HEK293T (cell line): ENCODE measurements at regions not wholly inside any gene's neighbourhood (a gene's known extent, or its start where the extent isn't known, plus 50 kb on each side); places are given as distances from the start of the nearest gene placed in this dataset.
"Not testable (repeated sequence)": the region's sequence is repeated elsewhere in the genome, so short reads cannot be mapped to it uniquely, and the experiment has no call there.

Source experiments
- CTCF ChIA-PET: fragments of 350-600 bp; formaldehyde crosslinking; extraction: SDS; loops from one replicate; lab custom pipeline; 2021; ENCODE audit warnings: antibody characterized with exemption, inconsistent platforms; lab: Yijun Ruan, JAX
- POLR2A ChIA-PET: fragments of 350-600 bp; formaldehyde crosslinking; extraction: SDS; loops from one replicate; lab custom pipeline; 2020; ENCODE audit warnings: antibody characterized with exemption, inconsistent platforms; lab: Yijun Ruan, JAX
- DNase-seq: peaks from one replicate; pipeline ENCODE4 v3.0.0; 2012; ENCODE audit warnings: mixed read lengths; ENCODE audit errors: extremely low spot score
- ARNT ChIP-seq: fragments of 450-650 bp; IDR thresholded peaks from 2 replicates; pipeline ENCODE4 v1.6.1; 2017; ENCODE audit warnings: mild to moderate bottlenecking
- BHLHE40 ChIP-seq: fragments of 450-650 bp; IDR thresholded peaks from 2 replicates; pipeline ENCODE4 v1.6.1; 2016; ENCODE audit warnings: mild to moderate bottlenecking, moderate library complexity, borderline replicate concordance
- CTBP1 ChIP-seq: fragments of 450-650 bp; IDR thresholded peaks from 2 replicates; pipeline ENCODE4 v1.6.1; 2016; ENCODE audit warnings: borderline replicate concordance
- ELF4 ChIP-seq: fragments of 450-650 bp; IDR thresholded peaks from 2 replicates; pipeline ENCODE4 v1.6.1; 2017; ENCODE audit warnings: antibody characterized with exemption
- FOXA1 ChIP-seq: fragments of 450-650 bp; IDR thresholded peaks from 2 replicates; pipeline ENCODE4 v1.6.1; 2016; ENCODE audit warnings: mild to moderate bottlenecking
- FOXK2 ChIP-seq: fragments of 450-650 bp; IDR thresholded peaks from 2 replicates; pipeline ENCODE4 v1.6.1; 2016; ENCODE audit warnings: mild to moderate bottlenecking
- FOXM1 ChIP-seq: fragments of 450-650 bp; IDR thresholded peaks from 2 replicates; pipeline ENCODE4 v1.6.1; 2017; ENCODE audit warnings: mild to moderate bottlenecking, borderline replicate concordance
- HDGF ChIP-seq: fragments of 450-650 bp; IDR thresholded peaks from 2 replicates; pipeline ENCODE4 v1.6.1; 2017; ENCODE audit warnings: antibody characterized with exemption, borderline replicate concordance
- L3MBTL2 ChIP-seq: fragments of 450-650 bp; conservative IDR thresholded peaks from 2 replicates; pipeline ENCODE4 v1.6.1; 2016; ENCODE audit warnings: mild to moderate bottlenecking
- LEF1 ChIP-seq: fragments of 450-650 bp; IDR thresholded peaks from 2 replicates; pipeline ENCODE4 v1.6.1; 2017; ENCODE audit warnings: mild to moderate bottlenecking, borderline replicate concordance
- NFRKB ChIP-seq: fragments of 450-650 bp; IDR thresholded peaks from 2 replicates; pipeline ENCODE4 v1.6.1; 2016; ENCODE audit warnings: mild to moderate bottlenecking, moderate library complexity
- SP1 ChIP-seq: fragments of 450-650 bp; IDR thresholded peaks from 2 replicates; pipeline ENCODE4 v1.6.1; 2017
- SUZ12 ChIP-seq: fragments of 450-650 bp; IDR thresholded peaks from 2 replicates; pipeline ENCODE4 v1.6.1; 2016; ENCODE audit warnings: mild to moderate bottlenecking
- TARDBP ChIP-seq: fragments of 450-650 bp; IDR thresholded peaks from 2 replicates; pipeline ENCODE4 v1.6.1; 2016
- ZNF384 ChIP-seq: fragments of 450-650 bp; IDR thresholded peaks from 2 replicates; pipeline ENCODE4 v1.6.1; 2016
- TF ChIP-seq, protein P1 (sequence below): fragments of 450-650 bp; IDR thresholded peaks from 2 replicates; pipeline ENCODE4 v1.6.1; 2016

- ChIA-PET POLR2A (no interaction called here), CTCF (no interaction called here)
- TF ChIP-seq ZNF384 (no peak), HDGF (no peak), ARNT (no peak), LEF1 (no peak), FOXK2 (no peak), NFRKB (no peak), TARDBP (no peak)
- no peak for DNase-seq
These were observed 1427.3 kb downstream of the CDH8 start for GRCh38 chr16:60608971-60609370.

DNA sequence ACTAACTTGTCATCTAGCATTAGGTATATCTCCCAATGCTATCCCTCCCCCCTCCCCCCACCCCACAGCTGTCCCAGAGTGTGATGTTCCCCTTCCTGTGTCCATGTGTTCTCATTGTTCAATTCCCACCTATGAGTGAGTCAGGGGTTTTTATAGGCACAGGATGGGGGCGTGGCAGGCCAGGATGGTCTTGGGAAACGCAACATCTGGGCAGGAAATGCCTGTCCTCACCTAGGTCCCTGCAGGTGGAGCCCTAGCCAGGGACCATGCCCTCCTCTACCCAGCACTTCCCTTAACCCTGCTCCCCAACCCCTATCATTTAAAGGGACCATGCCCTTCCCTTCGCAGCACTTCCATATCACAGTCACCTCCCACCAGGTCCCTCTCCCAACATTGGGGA lies 1430.6 kb downstream of the CDH8 start:
- DNase-seq, POLR2A ChIA-PET, CTCF ChIA-PET: not testable (repeated sequence)

DNA sequence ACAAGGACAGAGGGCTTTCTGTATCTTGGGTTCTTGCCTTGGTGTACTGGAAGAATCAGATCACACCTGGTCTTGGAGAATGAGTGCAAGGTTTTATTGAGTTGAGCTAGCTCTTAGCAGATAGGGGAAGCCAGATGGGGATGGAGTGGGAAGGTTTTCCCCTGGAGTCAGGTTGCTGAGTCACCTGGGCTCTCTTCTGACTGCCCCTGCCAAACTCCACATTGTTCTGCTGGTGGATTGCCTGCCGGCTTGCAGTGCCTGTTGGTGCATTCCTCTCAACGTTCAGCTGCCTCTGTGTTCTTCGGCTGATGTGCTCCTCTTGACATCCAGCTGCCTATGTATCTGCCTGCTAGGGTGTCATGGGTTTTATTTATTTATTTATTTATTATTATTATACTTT lies 1431.1 kb downstream of the CDH8 start:
- TF ChIP-seq SP1 (no peak), NFRKB (no peak), ELF4 (no peak), BHLHE40 (no peak), SUZ12 (no peak), L3MBTL2 (no peak), HDGF (no peak), FOXK2 (no peak), TARDBP (no peak), ZNF384 (no peak), FOXA1 (no peak), ARNT (no peak), LEF1 (no peak), FOXM1 (no peak), CTBP1 (no peak)
- TF ChIP-seq, protein P1, sequence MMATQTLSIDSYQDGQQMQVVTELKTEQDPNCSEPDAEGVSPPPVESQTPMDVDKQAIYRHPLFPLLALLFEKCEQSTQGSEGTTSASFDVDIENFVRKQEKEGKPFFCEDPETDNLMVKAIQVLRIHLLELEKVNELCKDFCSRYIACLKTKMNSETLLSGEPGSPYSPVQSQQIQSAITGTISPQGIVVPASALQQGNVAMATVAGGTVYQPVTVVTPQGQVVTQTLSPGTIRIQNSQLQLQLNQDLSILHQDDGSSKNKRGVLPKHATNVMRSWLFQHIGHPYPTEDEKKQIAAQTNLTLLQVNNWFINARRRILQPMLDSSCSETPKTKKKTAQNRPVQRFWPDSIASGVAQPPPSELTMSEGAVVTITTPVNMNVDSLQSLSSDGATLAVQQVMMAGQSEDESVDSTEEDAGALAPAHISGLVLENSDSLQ: no peak
- POLR2A ChIA-PET: no interaction called here
- CTCF ChIA-PET: no interaction called here
- DNase-seq: no peak

- TF ChIP-seq SP1 (no peak), L3MBTL2 (no peak), CTBP1 (no peak), FOXA1 (no peak), LEF1 (no peak), ZNF384 (no peak), TARDBP (no peak), BHLHE40 (no peak), HDGF (no peak), ELF4 (no peak), NFRKB (no peak), FOXM1 (no peak), FOXK2 (no peak), ARNT (no peak), SUZ12 (no peak)
- no peak for DNase-seq
- ChIA-PET CTCF (no interaction called here), POLR2A (no interaction called here)
These were observed 1449.7 kb downstream of the CDH8 start for GRCh38 chr16:60586493-60586892.

GRCh38 chr16:60582528-60582927 lies 1453.7 kb downstream of the CDH8 start:
- DNase-seq: no peak
- POLR2A ChIA-PET: no interaction called here
- TF ChIP-seq FOXA1: no peak
- no peak for TF ChIP-seq CTBP1
- no peak for TF ChIP-seq L3MBTL2
- CTCF ChIA-PET: no interaction called here

- no peak for DNase-seq
- TF ChIP-seq FOXA1 (no peak), FOXM1 (no peak), FOXK2 (no peak), HDGF (no peak), NFRKB (no peak), ZNF384 (no peak), TARDBP (no peak), ARNT (no peak), ELF4 (no peak), SP1 (no peak), CTBP1 (no peak), L3MBTL2 (no peak), LEF1 (no peak), SUZ12 (no peak)
- TF ChIP-seq, protein P1: no peak
- POLR2A ChIA-PET: no interaction called here
- CTCF ChIA-PET: no interaction called here
These were observed 1469.3 kb downstream of the CDH8 start for GRCh38 chr16:60566901-60567300.

DNA sequence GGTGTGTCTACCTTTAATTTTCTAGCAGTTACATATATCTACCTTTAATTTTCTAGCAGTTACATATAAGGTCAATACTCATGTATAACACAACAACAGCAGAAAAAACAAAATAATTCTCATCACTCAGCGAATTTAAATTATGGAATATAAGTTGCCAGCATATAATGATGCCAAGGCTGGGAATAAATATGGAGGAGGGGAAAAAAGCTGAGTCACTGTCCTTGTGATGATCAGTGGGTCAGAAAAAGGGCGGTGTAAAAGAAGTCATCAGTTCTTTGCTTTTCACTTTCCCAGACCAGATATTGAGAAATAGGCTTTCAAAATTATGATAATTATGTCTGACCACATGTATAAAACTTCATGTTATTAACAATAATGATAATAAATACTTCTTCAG lies 1471.7 kb downstream of the CDH8 start:
- DNase-seq: no peak
- CTCF ChIA-PET: no interaction called here
- POLR2A ChIA-PET: no interaction called here
- TF ChIP-seq HDGF (no peak), CTBP1 (no peak), L3MBTL2 (no peak), LEF1 (no peak), ARNT (no peak), TARDBP (no peak), SP1 (no peak)

DNA sequence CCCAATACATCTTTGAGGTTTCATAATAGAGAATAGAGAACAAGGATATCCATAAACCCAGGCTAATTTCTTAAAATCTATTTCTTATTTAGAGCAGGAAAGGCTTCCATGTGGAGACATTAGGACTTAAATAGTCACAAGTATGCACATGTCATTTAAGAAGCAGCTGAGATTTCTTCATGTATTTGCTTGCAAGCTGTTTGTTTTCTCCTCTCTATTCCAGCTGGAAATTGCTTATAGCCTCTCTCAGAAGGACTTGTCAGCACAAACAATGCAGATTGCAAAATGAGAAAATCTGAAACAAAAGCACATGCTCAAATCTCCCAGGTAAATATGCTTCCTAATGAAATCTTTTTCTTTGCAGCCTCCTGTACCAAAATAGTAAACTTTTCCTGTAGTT lies 1473.1 kb downstream of the CDH8 start:
- CTCF ChIA-PET: no interaction called here
- POLR2A ChIA-PET: no interaction called here
- DNase-seq: no peak
- TF ChIP-seq SUZ12: no peak
- TF ChIP-seq ELF4: no peak
- no peak for TF ChIP-seq FOXA1
- no peak for TF ChIP-seq BHLHE40
